Stimulated activated CD4-positive, alpha-beta T cell treated with anti-CD3 and anti-CD28 coated beads, Interleukin-1b, Interleukin-23, amount 100 ng/mL, for 1 hour (primary cell): ENCODE measurements at regions not wholly inside any gene's neighbourhood (a gene's known extent, or its start where the extent isn't known, plus 50 kb on each side); places are given as distances from the start of the nearest gene placed in this dataset.

ENCODE experiments used
- DNase-seq, 2 donors: peaks; one replicate each; pipeline ENCODE4 v3.0.0-alpha.2; 2020; ENCODE audit warnings: low read depth in 2 of 2

- no peak for DNase-seq
Observed at GRCh38 chr4:58688568-58688967, 1578.4 kb upstream of the IGFBP7 start.

- DNase-seq = no peak
Observed at GRCh38 chr4:58679886-58680285, 1569.7 kb upstream of the IGFBP7 start.

GRCh38 chr4:58679051-58679450 is 1568.9 kb upstream of the IGFBP7 start:
- DNase-seq = no peak

- no peak for DNase-seq
Observed at GRCh38 chr4:58669783-58670182, 1559.6 kb upstream of the IGFBP7 start.

GRCh38 chr4:58665649-58666048 is 1555.5 kb upstream of the IGFBP7 start:
- DNase-seq = no peak

GRCh38 chr4:58658701-58659100 is 1548.5 kb upstream of the IGFBP7 start:
- DNase-seq = no peak

GRCh38 chr4:58653251-58653650 is 1543.1 kb upstream of the IGFBP7 start:
- no peak for DNase-seq

- DNase-seq = no peak
Observed at GRCh38 chr4:58649226-58649625, 1539.0 kb upstream of the IGFBP7 start.

- DNase-seq = no peak
Observed at GRCh38 chr4:58646126-58646525, 1535.9 kb upstream of the IGFBP7 start.

GRCh38 chr4:58644549-58644948 is 1534.4 kb upstream of the IGFBP7 start:
- no peak for DNase-seq

GRCh38 chr4:58636381-58636780 is 1526.2 kb upstream of the IGFBP7 start:
- DNase-seq = no peak

- no peak for DNase-seq
Observed at GRCh38 chr4:58617226-58617625, 1507.0 kb upstream of the IGFBP7 start.

GRCh38 chr4:58611012-58611411 is 1500.8 kb upstream of the IGFBP7 start:
- no peak for DNase-seq

GRCh38 chr4:58606303-58606702 is 1496.1 kb upstream of the IGFBP7 start:
- no peak for DNase-seq

GRCh38 chr4:58603951-58604350 is 1493.8 kb upstream of the IGFBP7 start:
- no peak for DNase-seq

- DNase-seq = no peak
Observed at GRCh38 chr4:58602731-58603359, 1492.7 kb upstream of the IGFBP7 start.

- DNase-seq = no peak
Observed at GRCh38 chr4:58602022-58602421, 1491.8 kb upstream of the IGFBP7 start.

- DNase-seq = no peak
Observed at GRCh38 chr4:58600290-58600689, 1490.1 kb upstream of the IGFBP7 start.

- DNase-seq = no peak
Observed at GRCh38 chr4:58590722-58591121, 1480.5 kb upstream of the IGFBP7 start.

- DNase-seq = no peak
Observed at GRCh38 chr4:58587856-58588255, 1477.7 kb upstream of the IGFBP7 start.

GRCh38 chr4:58566260-58566659 is 1456.1 kb upstream of the IGFBP7 start:
- no peak for DNase-seq

- no peak for DNase-seq
Observed at GRCh38 chr4:58564695-58565475, 1454.7 kb upstream of the IGFBP7 start.

- DNase-seq = no peak
Observed at GRCh38 chr4:58561170-58561569, 1451.0 kb upstream of the IGFBP7 start.

GRCh38 chr4:58560736-58561135 is 1450.6 kb upstream of the IGFBP7 start:
- DNase-seq = no peak
